AG04450 (cell line): ENCODE measurements at regions not wholly inside any gene's neighbourhood (a gene's known extent, or its start where the extent isn't known, plus 50 kb on each side); places are given as distances from the start of the nearest gene placed in this dataset.

ENCODE experiments used
- CTCF ChIA-PET: fragments of 300-600, 350-600 bp; formaldehyde crosslinking; extraction: SDS; loops from one replicate; lab custom pipeline; 2022; ENCODE audit warnings: antibody characterized with exemption, inconsistent platforms; lab: Charles Lee
- POLR2A ChIA-PET: fragments of 350-600 bp; formaldehyde crosslinking; extraction: SDS; loops from one replicate; lab custom pipeline; 2021; ENCODE audit warnings: antibody characterized with exemption, inconsistent platforms; lab: Yijun Ruan, JAX
- DNase-seq: peaks from one replicate; pipeline ENCODE4 v3.0.0-alpha.2; 2011; ENCODE audit warnings: low read depth, low spot score
- H3K27ac ChIP-seq: one replicate; pipeline ENCODE4 v1.5.1; 2012; ENCODE audit warnings: low read depth, low read length, control low read depth
- H3K27me3 ChIP-seq: one replicate; pipeline ENCODE4 v1.6.0; 2012; ENCODE audit warnings: low read length; ENCODE audit not compliant: control insufficient read depth, insufficient read depth
- H3K4me3 ChIP-seq: 2 replicates; pipeline ENCODE4 v1.5.1; 2011; ENCODE audit warnings: mild to moderate bottlenecking, low read depth, low read length, control low read depth
- H3K9me3 ChIP-seq: 2 replicates; pipeline ENCODE4 v1.5.1; 2012; ENCODE audit warnings: low read length; ENCODE audit not compliant: control insufficient read depth, insufficient read depth
- CTCF ChIP-seq: IDR thresholded peaks from 2 replicates; pipeline ENCODE4 v1.5.1; 2011; ENCODE audit warnings: low read depth, low read length, control low read depth, inconsistent platforms

DNA sequence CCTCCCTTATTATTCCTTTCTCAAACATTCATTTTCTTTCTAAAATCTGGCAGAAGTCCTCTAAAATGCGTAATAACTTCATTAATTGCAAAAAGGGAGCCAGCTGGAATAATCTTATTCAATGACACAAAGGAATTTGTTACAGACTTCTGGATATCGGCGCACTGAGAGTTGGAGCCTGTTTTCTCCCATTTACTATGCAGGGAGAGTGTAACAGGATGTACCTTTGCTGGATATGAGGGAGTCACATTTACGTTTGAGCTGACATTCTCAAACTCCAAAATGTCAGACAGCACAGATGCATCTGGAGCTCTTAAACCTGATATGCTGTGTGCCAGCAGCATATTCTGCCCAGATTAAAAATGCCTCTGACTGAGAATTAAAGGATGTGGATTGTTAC, 275.3 kb downstream of the TMX3 start:
- ChIA-PET POLR2A (interaction anchor here (0.7 kb wide), 1 partner anchor 279 kb away, joined by 5 read pairs; no protein-coding TSS in a partner anchor), CTCF (no interaction called here)
- no peak for DNase-seq
- TF ChIP-seq CTCF: no peak
- H3K4me3 ChIP-seq: no peak overlapping the region
- H3K27me3 ChIP-seq: no peaks in the 10 kb centered on the region
- no peak overlapping the region for H3K27ac ChIP-seq
- H3K9me3 ChIP-seq: no peaks in the 10 kb centered on the region

DNA sequence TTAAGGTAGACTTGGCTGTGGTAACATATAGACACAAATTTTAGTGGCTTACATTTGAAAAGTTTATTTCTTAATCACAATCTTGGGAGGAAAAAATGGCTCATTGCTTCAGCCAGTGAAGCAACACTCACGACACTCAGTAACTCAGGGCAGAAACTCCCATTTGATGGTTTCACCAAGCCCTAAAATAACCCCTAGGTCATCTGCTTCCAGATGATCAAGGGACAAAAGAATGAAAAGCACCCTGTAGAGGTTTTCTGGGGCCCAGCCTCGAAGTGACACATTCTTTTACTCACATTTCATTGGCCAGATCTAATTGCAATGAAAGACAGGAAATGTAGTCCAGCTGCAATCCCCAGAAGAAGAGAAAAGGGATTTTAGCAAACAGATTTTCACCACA, 275.9 kb downstream of the TMX3 start:
- Histone ChIP-seq H3K27me3 (no peaks in the 10 kb centered on the region), H3K9me3 (no peaks in the 10 kb centered on the region), H3K27ac (peak overlapping the region; percentile 34), H3K4me3 (no peak overlapping the region)
- CTCF ChIA-PET: no interaction called here
- POLR2A ChIA-PET: interaction anchor here (0.7 kb wide), 1 partner anchor 279 kb away, joined by 5 read pairs; no protein-coding TSS in a partner anchor
- no peak for TF ChIP-seq CTCF
- DNase-seq: no peak

DNA sequence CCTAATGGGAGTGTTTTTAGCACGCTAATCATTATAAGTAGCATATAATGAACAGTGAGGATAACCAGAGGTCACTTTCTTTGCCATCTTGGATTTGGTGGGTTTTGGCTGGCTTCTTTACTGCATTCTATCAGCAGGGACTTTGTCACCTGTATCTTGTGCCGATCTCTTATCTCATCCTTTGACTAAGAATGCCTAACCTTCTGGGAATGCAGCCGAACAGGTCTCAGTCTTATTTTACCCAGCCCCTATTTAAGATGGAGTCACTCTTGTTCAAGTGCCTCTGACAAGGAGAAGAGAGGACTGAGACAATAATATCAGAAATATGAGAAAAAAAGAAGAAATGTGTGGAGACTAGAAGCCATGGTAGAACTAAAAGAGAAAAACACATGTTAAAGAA, 276.4 kb downstream of the TMX3 start:
- Histone ChIP-seq H3K9me3 (no peaks in the 10 kb centered on the region), H3K27ac (no peak overlapping the region), H3K27me3 (no peaks in the 10 kb centered on the region), H3K4me3 (no peak overlapping the region)
- ChIA-PET CTCF (no interaction called here), POLR2A (no interaction called here)
- DNase-seq: no peak
- TF ChIP-seq CTCF: no peak

DNA sequence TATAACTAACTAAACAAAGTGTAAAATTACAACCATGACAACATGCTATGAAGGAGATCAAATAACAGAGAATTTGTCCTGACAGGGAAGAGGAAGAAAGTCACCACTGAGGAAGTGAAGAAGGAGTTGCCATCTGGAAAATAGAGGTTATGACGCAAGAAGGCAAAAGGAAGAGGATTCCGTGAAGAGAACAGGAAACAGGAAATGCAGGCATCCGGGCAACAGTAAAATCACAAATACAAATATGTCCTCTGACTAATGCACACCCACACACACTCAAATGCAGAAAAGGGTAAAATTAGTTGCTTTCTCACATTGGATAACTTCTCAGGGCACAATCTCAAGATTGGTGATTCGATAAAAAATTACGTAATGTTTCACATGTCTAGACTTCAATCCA, 278.4 kb downstream of the TMX3 start:
- TF ChIP-seq CTCF: no peak
- Histone ChIP-seq H3K9me3 (no peaks in the 10 kb centered on the region), H3K27ac (no peak overlapping the region), H3K27me3 (no peaks in the 10 kb centered on the region), H3K4me3 (no peak overlapping the region)
- POLR2A ChIA-PET: no interaction called here
- DNase-seq: no peak
- CTCF ChIA-PET: no interaction called here

GRCh38 chr18:68435581-68435980, 279.3 kb downstream of the TMX3 start:
- H3K27ac ChIP-seq: no peak overlapping the region

More at GRCh38 chr18:68435581-68435980, 279.3 kb downstream of the TMX3 start:
- ChIA-PET POLR2A (no interaction called here), CTCF (no interaction called here)
- DNase-seq: no peak
- Histone ChIP-seq H3K27me3 (no peaks in the 10 kb centered on the region), H3K4me3 (no peak overlapping the region), H3K9me3 (no peaks in the 10 kb centered on the region)
- no peak for TF ChIP-seq CTCF
